ENCODE measurements at regions not wholly inside any gene's neighbourhood (a gene's known extent, or its start where the extent isn't known, plus 50 kb on each side); places are given as distances from the start of the nearest gene placed in this dataset.

- no peak for TF ChIP-seq POLR2A (IDR thresholded peaks at IDR 0.05)
- TF ChIP-seq, protein P1, sequence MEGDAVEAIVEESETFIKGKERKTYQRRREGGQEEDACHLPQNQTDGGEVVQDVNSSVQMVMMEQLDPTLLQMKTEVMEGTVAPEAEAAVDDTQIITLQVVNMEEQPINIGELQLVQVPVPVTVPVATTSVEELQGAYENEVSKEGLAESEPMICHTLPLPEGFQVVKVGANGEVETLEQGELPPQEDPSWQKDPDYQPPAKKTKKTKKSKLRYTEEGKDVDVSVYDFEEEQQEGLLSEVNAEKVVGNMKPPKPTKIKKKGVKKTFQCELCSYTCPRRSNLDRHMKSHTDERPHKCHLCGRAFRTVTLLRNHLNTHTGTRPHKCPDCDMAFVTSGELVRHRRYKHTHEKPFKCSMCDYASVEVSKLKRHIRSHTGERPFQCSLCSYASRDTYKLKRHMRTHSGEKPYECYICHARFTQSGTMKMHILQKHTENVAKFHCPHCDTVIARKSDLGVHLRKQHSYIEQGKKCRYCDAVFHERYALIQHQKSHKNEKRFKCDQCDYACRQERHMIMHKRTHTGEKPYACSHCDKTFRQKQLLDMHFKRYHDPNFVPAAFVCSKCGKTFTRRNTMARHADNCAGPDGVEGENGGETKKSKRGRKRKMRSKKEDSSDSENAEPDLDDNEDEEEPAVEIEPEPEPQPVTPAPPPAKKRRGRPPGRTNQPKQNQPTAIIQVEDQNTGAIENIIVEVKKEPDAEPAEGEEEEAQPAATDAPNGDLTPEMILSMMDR (IDR thresholded peaks at IDR 0.05): no peak
Observed at GRCh38 chr11:109026891-109027489, 362.1 kb downstream of the DDX10 start.

All from esophagus squamous epithelium (tissue), 4 donors.